M059J (cell line): ENCODE measurements at regions not wholly inside any gene's neighbourhood (a gene's known extent, or its start where the extent isn't known, plus 50 kb on each side); places are given as distances from the start of the nearest gene placed in this dataset.

ENCODE experiments used
- DNase-seq: peaks from one replicate; pipeline ENCODE4 v3.0.0-alpha.2; 2012; ENCODE audit warnings: low read depth

DNA sequence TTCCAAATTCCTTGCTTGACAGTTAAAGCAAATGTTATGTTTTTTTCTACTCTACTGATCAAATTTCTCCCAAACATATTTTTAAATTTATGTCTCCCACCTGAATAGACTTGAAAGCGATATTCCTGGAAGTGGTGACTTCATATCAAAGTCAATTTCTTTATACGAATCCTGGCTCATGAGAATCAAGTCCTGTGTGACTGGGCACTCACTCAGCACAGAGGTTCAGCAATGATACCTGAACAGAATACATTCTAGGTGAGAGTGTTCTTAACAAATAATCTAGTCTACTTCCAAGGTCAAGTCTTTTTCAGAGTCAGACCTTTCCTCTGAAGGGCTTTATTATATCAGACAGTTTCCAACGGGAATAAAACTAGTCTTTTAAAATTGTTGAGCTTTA lies 1070.6 kb downstream of the TRHDE start:
- no peak for DNase-seq

DNA sequence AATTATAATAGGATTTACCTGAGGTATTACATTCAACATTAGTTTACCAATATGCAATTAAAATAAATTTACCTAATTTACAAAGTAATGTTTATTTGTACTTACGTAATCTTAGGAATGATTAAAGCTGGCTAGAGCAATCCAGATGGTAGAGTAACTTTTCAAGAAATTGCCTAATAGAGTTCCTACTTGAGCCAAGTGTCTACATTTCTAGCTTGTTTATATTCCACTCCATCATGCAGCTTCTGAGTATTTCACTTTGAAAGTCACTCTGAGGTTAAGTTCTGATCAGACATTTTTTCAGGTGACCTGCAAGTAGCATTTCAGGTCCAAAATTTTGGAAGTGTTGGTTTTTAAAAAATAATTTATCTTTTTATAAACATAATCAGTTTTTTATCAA lies 1080.7 kb downstream of the TRHDE start:
- DNase-seq = no peak

DNA sequence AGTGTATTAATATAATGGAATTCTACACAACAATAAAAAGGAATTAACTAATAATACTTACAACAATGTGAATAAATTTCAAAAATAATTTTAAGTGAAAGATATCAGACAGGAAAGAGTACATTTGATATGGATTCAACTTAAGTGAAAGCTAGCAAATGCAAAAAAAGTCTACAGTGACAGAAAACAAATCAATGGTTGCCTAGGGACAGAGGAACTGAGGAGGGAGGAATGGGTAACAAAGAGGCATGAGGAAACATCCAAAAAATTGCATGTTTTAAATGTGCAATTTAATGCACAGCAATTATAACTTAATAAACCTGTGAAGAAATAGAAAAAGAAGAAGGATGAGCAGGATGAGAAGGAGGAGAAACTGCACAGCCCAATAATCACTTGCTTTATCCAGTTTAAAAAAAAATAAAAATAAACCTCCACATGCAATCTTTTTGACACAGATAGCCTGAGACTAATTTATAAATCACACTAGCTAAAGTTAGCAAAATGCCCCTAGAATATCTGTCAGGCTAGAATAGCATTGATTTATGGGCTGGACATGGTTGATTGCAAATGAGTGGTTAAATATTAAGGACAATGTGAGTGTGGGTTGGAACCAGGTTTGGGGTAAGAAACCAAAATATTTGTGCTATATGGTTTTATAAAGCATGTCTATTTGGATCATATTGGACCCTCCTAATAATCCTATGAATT lies 1089.1 kb downstream of the TRHDE start:
- no peak for DNase-seq

DNA sequence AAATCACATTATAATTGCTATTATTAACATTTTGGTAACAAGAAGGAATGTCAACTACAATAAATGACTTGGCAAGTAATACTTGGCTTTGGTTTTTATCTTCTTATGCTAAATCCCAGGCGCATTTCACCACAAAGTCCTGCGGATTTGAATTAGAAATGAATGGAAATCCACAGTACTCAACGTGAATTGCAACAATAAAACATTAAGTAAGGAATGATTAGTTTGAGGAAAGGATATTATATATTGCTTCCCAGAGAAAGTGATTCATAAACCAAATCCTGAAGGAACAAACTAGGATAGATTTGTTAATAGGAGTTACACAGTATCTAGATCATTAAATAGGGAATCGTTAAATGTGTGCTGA lies 1089.7 kb downstream of the TRHDE start:
- no peak for DNase-seq

DNA sequence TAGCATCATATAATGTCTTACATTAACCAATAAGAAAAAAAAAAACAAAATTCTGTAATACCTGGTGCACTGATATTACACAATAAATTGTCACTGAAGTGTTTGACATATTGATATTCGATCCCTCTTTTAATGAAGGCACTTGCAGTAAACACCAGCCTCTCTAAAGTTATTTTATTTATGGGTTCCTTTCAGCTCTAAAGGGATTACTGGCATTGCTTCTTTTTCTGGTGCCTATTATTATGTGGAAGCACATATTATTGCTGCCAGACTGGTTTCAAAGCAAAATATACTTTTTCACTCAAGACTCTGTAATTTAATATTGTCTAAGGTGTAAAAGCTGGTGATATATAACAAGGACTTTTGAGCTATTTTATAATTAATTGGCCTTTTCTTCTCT lies 1090.5 kb downstream of the TRHDE start:
- DNase-seq = no peak

DNA sequence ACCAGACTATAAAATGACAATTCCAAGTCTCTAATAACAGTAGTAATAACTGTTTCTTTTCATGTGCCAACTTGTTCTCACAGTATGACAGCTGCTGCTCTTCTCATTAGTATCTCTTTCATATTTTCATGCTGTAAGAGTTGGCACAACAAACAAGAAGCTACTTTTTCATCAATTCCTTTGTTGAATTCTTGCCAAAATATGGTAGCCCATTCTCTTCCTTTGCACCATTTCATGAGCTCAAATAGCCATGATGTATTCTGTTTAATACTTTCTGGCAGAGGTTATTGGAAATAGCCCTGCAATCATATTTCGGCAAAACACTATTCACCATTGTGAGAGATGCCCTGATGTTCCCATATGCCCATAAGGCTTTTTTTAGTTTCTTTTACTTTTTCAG lies 1100.7 kb downstream of the TRHDE start:
- DNase-seq = no peak

DNA sequence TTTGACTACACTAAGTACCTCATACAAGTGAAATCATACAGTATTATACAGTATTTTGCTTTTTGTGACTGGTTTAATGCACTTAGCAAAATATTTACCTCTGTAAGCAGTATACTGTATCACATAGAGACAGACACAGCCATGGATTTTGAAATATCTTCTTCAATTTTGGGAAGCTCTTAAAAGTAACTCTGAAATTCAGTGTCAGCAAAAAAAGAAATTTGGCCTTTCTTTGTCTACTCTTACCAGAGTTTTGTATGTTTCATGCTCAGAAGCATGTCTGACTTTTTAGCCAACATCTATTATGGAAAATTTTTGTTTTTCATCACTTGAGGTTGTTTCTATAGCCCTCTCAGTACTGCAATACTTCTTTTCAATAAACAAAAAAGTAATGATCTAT lies 1102.2 kb downstream of the TRHDE start:
- no peak for DNase-seq

DNA sequence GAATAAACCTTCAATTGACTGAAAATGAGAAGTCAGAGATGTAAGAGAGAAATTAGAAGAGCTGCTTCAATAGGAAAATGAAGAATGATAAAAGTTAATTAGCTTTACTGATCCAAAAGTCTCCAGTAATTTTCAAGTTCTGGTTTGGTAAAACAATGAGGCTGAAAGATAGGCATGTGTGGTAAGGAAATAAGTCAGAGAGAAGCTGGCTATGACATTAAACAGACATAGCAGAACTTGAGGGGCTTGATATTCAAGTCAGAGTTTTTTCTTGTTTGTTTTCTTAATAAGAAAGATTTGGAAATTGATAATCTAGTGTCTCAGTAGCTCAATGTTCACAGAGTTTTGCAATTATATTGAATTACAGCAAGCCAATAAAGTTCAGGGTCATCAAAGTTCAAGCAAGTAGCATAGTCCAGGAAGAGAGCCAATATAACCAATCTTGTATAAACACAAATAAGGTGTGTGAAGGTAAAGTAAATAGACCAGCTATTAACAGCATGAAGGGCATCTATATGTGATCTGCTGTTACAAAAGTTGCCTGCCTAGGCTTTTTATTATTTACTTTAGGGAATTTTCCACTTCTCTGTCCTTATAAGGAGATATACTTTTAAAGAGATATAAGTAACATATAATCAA lies 1111.5 kb downstream of the TRHDE start:
- no peak for DNase-seq

DNA sequence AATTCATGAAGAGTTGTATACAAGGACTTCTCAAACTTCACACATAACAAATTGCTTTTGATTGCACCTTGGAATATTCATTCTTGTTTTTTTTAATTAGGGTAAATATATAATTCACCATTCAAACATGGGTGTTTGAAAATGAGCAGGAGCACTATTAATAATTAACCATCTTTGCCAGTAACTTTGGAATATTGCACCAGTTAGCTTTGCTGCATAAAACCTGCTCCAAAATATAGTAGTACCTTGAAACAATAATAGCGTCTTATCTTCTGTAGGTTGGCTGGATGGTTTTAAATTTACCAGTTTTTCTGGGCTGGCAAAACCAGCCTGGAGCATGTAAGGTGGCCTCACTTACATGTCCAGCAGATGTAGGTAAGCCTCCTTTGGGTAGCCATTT lies 1112.4 kb downstream of the TRHDE start:
- DNase-seq = no peak

DNA sequence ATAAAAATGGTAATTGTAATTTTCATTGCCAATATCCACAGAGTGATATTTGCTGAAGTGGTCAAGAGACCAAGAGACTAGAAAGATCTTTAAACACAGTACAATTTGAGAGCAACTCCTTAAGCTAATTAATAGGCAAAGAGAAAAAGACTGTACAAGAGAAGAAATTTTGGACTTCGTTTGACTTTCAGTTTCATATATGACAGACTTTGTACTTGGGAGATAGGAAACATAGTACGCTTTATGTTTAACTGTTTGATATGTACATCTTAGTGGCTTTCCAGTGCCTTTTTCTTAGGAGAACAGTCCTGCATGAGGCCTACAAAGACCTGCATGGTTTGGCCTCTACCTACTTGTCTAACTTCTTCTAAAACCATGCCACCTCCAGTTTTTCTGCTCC lies 1118.1 kb downstream of the TRHDE start:
- no peak for DNase-seq

DNA sequence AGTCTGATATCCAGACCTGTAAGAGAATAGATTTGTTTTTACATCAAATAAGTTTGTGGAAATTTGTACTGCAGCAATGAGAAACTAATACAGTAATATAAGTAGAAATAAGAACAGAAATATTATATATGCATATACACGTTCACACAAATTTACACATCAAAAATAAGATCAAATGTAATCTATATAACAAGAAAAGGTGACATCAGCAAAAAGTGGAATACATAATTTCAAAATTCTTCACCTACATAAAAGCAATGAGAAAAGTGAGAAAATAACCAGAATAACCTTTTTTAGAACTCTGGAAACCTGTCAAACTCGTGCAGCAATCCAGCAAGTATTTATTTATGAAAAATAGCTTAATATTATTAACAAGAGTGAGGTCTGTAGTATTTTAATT lies 1124.6 kb upstream of the ATXN7L3B start:
- DNase-seq = no peak

DNA sequence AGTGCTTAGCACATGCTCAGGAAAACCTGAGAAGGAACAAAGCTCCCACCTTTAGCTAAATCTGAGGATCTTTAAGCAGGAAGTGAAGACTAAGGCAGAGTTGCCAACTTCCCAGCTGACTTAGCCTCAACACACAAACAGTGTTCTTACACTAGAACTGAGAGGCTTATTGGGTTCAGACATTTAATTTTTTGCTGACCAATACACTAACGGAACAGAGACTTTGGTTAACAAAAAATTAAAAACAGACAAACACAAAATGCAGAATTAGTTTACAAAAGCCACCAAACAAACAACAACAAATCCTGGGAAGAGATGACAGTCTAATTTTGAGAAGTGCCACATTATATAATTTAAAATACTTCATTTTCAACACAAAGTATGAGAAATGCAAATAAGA lies 1123.7 kb upstream of the ATXN7L3B start:
- no peak for DNase-seq

DNA sequence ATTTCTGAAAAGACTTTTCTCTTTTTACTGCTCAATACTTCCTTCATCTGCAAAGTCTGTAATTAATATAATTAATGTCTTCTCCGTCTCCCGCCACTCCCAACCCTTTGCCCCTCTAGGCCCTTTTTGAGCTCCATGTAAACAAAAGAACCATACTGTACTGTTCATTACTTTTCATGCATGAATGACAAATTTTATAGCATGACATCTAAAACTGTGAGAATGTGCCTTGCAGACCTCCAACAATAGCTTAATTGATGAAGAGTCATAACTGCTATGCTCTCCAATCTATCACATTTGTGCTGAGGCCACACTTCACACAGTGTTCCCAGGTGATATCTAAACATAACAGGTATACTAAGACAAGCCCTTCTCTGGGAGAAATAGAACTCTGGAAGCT lies 1122.7 kb upstream of the ATXN7L3B start:
- DNase-seq = no peak

DNA sequence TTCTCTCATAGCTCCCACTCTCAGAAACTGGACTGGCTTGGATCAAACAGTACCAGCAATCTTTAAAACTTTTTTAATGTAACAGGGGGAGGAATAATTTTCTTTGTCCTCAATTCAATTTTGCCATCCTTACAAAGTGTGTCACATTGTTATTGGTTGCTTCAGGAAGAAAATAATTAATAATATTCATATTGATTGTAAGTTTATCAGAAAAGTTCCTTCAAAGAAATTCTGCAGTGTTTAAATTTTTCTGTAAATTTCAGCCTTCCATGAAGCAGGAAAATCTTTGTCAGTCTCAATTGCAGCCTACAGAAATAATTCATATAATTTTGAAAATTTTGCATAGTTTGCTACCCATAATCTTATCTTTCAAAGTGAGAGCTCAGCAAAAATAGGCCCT lies 1119.1 kb upstream of the ATXN7L3B start:
- no peak for DNase-seq

DNA sequence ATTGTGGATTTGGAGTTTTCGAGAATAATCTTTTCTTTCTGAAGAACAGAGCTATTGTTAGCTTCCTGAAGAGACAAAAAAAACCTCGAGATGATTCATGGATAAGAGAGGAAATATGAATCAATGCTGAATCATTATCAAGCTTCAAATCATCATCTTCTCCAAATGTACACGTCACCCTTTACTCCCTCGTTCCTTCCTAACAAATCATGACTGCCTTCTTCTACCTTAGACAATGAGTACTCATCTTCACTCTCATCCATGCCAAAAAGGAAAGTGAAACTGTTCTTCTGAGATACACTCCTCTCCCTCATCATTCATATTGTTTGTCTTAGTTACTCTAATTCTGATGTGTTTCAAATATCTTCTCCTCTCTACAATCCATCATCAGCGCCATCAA lies 1115.8 kb upstream of the ATXN7L3B start:
- DNase-seq = peak; percentile 16

DNA sequence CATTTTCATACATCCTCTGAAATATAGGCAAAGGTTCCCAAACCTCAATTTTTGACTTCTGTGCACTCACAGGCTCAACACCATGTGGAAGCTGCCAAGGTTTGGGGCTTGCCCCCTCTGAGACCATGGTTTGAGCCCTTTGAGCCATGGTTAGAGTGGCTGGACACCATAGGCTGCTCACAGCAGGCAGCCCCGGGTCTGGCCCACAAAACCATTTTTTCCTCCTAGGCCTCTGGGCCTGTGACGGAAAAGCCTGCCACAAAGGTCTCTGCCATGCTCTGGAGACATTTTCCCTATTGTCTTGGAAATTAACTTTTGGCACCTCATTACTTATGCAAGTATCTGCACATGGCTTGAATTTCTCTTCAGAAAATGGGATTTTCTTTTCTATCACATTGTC lies 1113.2 kb upstream of the ATXN7L3B start:
- DNase-seq = no peak

DNA sequence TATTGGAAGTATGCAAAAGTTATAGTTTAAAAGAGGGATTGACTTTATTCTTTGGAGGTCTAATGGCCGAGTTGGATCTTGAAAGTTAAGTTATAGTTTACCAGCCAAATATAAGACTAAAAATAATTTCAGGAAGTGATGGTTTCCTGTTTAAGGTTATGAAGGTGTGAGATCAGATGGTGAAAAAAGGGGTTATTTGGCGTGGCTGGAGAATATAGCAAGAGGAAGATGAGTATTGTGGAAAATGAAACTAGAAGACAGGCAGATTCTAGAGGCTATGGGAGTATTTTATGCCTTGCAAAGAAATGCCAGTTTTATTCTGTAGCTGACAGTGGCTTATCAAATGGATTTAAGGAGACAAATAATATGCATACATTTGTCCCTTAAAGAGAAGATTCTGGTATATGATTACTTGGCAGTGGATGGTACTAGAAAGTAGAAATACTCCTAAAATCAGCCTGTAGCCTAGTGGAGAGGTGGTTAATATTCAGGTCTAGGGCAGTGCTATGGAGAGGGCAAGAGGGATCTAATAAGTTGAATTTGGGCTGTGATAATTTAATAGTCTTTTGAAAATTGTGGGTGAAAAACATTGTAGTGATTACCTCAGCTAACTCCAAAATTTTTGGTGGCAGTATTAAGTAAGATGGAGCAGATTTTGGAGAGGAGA lies 1091.8 kb upstream of the ATXN7L3B start:
- DNase-seq = no peak

DNA sequence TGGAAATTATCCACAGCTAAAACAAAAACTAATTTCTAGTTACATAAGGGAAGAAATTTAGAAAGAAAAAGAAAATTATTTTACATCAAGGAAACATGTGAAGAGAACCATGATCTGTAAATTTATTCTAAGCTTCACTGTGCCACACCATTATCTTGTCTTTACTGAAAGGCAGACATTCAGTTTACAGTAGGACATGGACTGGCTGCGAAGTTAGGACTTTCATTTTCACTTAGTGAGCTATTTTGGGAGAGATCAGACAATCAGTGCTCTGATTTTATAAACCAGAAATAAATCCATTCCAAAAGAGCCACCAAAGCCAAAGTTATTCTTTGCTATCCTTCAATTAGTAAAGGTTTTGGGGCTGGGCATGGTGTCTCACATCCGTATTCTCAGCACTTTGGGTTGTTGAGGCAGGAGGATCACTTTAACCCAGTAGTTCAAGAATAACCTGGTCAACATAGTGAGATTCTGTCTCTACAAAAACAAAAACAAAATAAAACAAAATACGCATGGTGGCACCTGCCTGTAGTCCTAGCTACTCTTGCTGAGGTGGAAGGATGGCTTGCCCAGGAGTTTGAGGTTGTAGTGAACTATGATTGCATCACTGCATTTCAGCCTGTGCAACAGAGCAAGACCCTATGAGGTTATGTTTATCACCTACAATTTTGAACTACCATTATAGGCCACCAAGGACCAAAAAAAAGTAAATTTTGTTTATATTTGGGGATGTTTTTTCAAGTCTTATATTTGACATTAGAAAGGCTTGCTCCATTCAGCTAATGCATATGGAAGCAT lies 1084.8 kb upstream of the ATXN7L3B start:
- no peak for DNase-seq

DNA sequence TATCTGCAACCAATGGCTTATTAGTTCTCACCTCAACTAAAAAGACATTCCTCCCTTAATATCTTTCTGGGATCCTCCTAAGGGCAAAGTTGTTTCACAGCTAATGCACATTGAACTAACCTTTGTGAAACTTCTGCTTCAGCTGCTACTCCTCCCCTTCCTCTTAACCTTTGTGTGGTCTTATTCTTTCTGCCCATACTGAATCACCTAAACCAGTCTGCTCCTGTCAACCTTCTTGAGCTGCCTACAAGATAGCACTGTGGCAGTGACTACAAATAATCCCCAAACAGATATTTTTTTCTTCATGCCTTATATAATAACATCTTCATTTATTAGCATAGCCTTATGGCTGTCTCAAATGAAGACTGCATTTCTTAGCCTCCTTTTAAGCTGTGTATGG lies 1077.4 kb upstream of the ATXN7L3B start:
- DNase-seq = no peak

DNA sequence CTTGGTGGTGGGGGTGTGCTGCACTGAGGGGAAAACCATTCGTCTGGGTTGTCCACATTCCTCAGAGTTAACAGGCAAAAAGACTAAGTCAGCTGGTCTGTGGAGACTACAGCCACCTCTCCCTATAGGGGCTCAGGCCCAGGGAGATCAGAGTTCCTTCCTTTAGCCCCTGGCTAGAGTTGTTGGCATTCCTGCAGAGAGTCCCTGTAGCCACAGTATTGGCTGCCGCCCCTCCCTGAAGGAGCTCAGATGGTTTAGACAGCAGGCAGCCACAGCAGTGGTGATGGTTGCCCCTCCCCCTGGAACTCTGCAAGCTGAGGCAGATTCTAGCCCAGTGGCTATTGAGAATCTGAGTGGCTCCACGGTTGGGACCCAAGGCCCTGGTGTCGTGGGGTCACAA lies 1072.5 kb upstream of the ATXN7L3B start:
- DNase-seq = no peak

DNA sequence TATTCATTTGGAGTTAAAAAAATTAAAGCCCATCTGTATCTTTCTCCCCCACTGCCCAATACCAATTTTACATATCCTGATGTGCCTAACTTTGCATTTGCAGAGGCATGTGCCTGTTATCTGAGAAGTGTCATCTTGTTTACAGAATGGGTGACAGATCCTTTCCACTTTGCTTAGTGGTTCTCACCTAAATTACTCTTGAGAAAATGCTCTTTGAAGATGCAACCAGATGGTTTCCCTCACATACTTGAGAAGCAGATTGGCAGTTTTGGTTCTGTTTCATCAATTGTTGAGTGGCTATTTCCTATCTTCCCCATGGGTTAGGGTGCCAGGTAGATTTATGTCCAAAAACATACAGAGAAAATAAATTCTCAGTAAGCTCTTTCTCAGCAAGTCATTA lies 1051.4 kb upstream of the ATXN7L3B start:
- no peak for DNase-seq

DNA sequence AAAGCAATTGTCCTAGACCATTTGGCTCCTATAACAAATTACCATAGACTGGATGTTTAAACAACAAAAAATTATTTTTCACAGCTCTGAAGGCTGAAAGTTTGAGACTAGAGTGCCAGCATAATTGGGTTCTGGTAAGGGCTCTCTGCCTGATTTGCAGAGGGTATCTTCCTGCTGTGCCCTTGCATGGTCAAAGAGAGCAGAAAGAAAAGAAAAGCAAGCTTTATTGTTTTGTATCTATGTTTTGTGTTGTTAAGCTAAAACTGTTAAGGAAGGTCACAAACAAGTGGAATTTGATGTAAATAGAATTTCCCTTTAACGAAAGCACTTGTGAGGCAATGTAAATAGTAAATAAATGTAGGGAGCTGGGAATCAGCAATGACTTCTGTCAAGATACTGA lies 1031.0 kb upstream of the ATXN7L3B start:
- DNase-seq = no peak

DNA sequence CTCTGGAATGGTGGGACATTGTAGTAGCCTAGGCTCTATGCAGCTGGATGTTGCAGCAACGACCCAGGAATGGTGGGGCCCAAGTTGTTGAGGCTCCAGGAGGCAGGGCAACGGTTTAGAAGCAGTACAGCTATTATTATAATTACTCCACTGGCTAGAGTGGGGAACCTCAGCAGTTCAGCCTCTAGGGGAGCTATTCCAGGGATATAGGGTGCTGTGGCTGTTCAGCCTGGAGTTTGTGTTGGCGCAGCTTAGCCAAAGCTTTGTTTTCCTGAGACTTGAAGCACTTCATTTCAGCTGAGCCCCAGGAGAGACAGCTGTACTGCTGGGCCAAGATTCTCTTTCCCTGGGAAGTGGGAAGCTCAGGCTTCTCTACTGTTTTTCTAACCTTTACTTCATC lies 1023.0 kb upstream of the ATXN7L3B start:
- no peak for DNase-seq
